ENCODE measurements at regions not wholly inside any gene's neighbourhood (a gene's known extent, or its start where the extent isn't known, plus 50 kb on each side); places are given as distances from the start of the nearest gene placed in this dataset.

GRCh38 chr1:166538646-166539045 lies 300.6 kb upstream of the POGK start:
- ATAC-seq (ENCODE audit: low FRiP score): no peak
- no peak for TF ChIP-seq CTCF (IDR thresholded peaks at IDR 0.05)
- no peak for DNase-seq (ENCODE audit: low spot score)

GRCh38 chr1:166544036-166544435 lies 295.2 kb upstream of the POGK start:
- ATAC-seq (ENCODE audit: low FRiP score) (no peak), DNase-seq (ENCODE audit: low spot score) (no peak)
- no peak for TF ChIP-seq CTCF (IDR thresholded peaks at IDR 0.05)

- ATAC-seq (ENCODE audit: low FRiP score) (no peak), DNase-seq (ENCODE audit: low spot score) (no peak)
- TF ChIP-seq CTCF (IDR thresholded peaks at IDR 0.05): no peak
Measured at GRCh38 chr1:166544561-166544960, 294.7 kb upstream of the POGK start.

- no peak for DNase-seq (ENCODE audit: low spot score)
- no peak for ATAC-seq (ENCODE audit: low FRiP score)
- TF ChIP-seq CTCF (IDR thresholded peaks at IDR 0.05): no peak
Measured at GRCh38 chr1:166552706-166553105, 286.6 kb upstream of the POGK start.

GRCh38 chr1:166570954-166571353 lies 268.3 kb upstream of the POGK start:
- ATAC-seq (ENCODE audit: low FRiP score): no peak
- TF ChIP-seq CTCF (IDR thresholded peaks at IDR 0.05): no peak
- no peak for DNase-seq (ENCODE audit: low spot score)

- ATAC-seq (ENCODE audit: low FRiP score): no peak
- no peak for DNase-seq (ENCODE audit: low spot score)
- no peak for TF ChIP-seq CTCF (IDR thresholded peaks at IDR 0.05)
Measured at GRCh38 chr1:166573199-166573598, 266.1 kb upstream of the POGK start.

- no peak for ATAC-seq (ENCODE audit: low FRiP score)
- DNase-seq (ENCODE audit: low spot score): no peak
- no peak for TF ChIP-seq CTCF (IDR thresholded peaks at IDR 0.05)
Measured at GRCh38 chr1:166579557-166580501, 259.4 kb upstream of the POGK start.

Measured in omental fat pad (tissue), 3 donors.